ENCODE measurements at regions not wholly inside any gene's neighbourhood (a gene's known extent, or its start where the extent isn't known, plus 50 kb on each side); places are given as distances from the start of the nearest gene placed in this dataset.
A peak's percentile ranks its signal among the peaks of the same experiment; 100 is the strongest.

DNA sequence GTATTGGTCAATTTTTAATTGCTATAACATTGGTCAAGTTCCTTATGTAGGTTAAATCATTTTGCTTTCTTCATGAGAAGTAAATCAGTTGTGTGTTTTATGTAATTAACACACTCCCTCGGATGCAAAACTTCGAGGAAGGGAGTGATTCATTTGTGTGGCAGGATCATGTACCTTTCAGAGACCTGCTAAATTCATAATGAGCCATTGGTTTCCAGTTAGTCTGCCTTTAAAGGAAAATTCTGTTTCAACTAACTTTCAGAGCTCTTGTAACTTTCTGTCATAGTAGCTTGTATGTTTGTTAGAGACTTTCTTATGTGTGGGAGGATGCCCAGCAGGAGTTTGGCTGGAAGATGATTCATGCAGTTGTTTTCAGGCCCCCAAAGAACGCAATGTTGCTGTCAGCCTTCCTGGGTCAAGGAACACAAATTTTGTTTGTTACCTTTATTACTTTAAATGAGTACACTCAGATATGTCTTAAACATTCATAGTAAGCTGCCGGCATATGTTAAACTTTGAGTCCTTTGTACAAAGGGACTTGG is 72.1 kb downstream of the GPR101 start (continued):
- no peak for TF ChIP-seq SMAD9 (CRISPR knock-in tag; IDR thresholded peaks at IDR 0.05)
- TF ChIP-seq EP300 (IDR thresholded peaks at IDR 0.05; ENCODE audit: low read depth in 2 of 2, low read length in 2 of 2), result no peak
- TF ChIP-seq EP300 (CRISPR knock-in tag; IDR thresholded peaks at IDR 0.05; ENCODE audit: borderline replicate concordance), result no peak
- no peak for TF ChIP-seq ADNP (CRISPR knock-in tag; IDR thresholded peaks at IDR 0.05)

DNA sequence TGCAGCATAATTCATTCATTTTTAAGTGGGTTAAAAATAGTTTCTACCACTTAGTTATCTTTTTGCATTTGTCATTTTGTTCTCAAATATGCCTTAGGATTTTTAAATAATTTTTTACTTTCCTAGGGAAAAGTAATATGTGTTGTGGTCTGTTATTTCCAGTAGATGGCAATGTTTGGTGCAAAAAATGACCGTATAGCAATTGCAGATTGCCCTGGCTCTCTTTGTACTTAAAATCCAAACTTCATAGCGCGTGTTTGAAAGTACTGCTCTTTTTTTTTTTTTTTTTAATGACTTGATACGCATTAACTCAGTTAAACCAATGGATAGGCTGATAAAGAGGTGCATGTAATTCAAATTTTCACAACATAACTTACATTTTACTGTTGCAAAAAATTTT is 74.4 kb upstream of the RBMX start:
- no peak overlapping the region for H2AFZ ChIP-seq (ENCODE audit: low read length)
- H3K36me3 ChIP-seq (replicated peaks in 1 of 2; ENCODE audit: control insufficient read depth in 1 of 2, insufficient read depth in 2 of 2, low read length in 2 of 2), result no peaks in the 10 kb centered on the region
- no peak overlapping the region for H3K4me3 ChIP-seq (replicated peaks in 1 of 3; ENCODE audit: insufficient read depth in 1 of 3, low read depth in 2 of 3, low read length in 3 of 3)
- peak; percentile 6 for DNase-seq (ENCODE audit: low spot score)
- CTCF ChIA-PET (ENCODE audit: low intra/inter-chr PET ratio, low total read pairs), result interaction anchor here (2.0 to 2.7 kb wide), 2 partner anchors 98 to 239 kb away, joined by 9 to 30 read pairs; no protein-coding TSS in a partner anchor
- no peaks in the 10 kb centered on the region for H3K4me1 ChIP-seq (ENCODE audit: insufficient read depth, low read length)
- in situ Hi-C loops (cut with HindIII; ENCODE audit: extremely low pct_ligation_motif_present, low pct_unique_long_range_greater_than_20kb), result loop anchor here (5.0 to 10.0 kb wide), 2 partner anchors 97 to 240 kb away; no protein-coding TSS in a partner anchor
- H3K9ac ChIP-seq (ENCODE audit: insufficient read depth, low read depth, low read length), result no peak overlapping the region
- no peaks in the 10 kb centered on the region for H3K9me3 ChIP-seq (ENCODE audit: low read length)
- H3K79me2 ChIP-seq (ENCODE audit: insufficient read depth, low read length), result no peaks in the 10 kb centered on the region
- intact Hi-C loops (cut with micrococcal nuclease; ENCODE audit: unreplicated experiment), result loop anchor here (1.0 to 5.0 kb wide), 3 partner anchors 82 to 240 kb away; no protein-coding TSS in a partner anchor
- FAIRE-seq, result no peak
- BruUV-seq (replicated peaks), result no TSS peak
- POLR2A ChIA-PET, result no interaction called here
- 12% methylated on average over 4 of the region's 4 CpGs for WGBS (ENCODE audit: low lambda C conversion rate)
- H3K27ac ChIP-seq (ENCODE audit: extremely low read length, insufficient read depth, low read length), result no peak overlapping the region
- no peaks in the 10 kb centered on the region for H3K27me3 ChIP-seq (ENCODE audit: control insufficient read depth in 1 of 2, insufficient read depth in 2 of 2, low read length in 2 of 2)
- no peaks in the 10 kb centered on the region for H4K20me1 ChIP-seq (ENCODE audit: insufficient read depth, low read length)
- no peak for ATAC-seq
- TF ChIP-seq RBAK (CRISPR knock-in tag; IDR thresholded peaks at IDR 0.05), result no peak
- TF ChIP-seq, protein P1, sequence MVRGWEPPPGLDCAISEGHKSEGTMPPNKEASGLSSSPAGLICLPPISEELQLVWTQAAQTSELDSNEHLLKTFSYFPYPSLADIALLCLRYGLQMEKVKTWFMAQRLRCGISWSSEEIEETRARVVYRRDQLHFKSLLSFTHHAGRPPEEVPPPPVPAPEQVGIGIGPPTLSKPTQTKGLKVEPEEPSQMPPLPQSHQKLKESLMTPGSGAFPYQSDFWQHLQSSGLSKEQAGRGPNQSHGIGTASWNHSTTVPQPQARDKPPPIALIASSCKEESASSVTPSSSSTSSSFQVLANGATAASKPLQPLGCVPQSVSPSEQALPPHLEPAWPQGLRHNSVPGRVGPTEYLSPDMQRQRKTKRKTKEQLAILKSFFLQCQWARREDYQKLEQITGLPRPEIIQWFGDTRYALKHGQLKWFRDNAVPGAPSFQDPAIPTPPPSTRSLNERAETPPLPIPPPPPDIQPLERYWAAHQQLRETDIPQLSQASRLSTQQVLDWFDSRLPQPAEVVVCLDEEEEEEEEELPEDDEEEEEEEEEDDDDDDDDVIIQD (CRISPR knock-in tag; IDR thresholded peaks at IDR 0.05; ENCODE audit: low read depth), result no peak
- TF ChIP-seq, protein P2, sequence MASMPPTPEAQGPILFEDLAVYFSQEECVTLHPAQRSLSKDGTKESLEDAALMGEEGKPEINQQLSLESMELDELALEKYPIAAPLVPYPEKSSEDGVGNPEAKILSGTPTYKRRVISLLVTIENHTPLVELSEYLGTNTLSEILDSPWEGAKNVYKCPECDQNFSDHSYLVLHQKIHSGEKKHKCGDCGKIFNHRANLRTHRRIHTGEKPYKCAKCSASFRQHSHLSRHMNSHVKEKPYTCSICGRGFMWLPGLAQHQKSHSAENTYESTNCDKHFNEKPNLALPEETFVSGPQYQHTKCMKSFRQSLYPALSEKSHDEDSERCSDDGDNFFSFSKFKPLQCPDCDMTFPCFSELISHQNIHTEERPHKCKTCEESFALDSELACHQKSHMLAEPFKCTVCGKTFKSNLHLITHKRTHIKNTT (CRISPR knock-in tag; IDR thresholded peaks at IDR 0.05), result no peak
- TF ChIP-seq ZNF350 (CRISPR knock-in tag; IDR thresholded peaks at IDR 0.05; ENCODE audit: borderline replicate concordance, low read depth), result no peak
- TF ChIP-seq, protein P3, sequence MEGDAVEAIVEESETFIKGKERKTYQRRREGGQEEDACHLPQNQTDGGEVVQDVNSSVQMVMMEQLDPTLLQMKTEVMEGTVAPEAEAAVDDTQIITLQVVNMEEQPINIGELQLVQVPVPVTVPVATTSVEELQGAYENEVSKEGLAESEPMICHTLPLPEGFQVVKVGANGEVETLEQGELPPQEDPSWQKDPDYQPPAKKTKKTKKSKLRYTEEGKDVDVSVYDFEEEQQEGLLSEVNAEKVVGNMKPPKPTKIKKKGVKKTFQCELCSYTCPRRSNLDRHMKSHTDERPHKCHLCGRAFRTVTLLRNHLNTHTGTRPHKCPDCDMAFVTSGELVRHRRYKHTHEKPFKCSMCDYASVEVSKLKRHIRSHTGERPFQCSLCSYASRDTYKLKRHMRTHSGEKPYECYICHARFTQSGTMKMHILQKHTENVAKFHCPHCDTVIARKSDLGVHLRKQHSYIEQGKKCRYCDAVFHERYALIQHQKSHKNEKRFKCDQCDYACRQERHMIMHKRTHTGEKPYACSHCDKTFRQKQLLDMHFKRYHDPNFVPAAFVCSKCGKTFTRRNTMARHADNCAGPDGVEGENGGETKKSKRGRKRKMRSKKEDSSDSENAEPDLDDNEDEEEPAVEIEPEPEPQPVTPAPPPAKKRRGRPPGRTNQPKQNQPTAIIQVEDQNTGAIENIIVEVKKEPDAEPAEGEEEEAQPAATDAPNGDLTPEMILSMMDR (CRISPR knock-in tag; IDR thresholded peaks at IDR 0.05), result peak; percentile 37; the same call in 1 of the 2 replicates
- peak; percentile 35 for TF ChIP-seq STAG1 (CRISPR knock-in tag; IDR thresholded peaks at IDR 0.05)
- TF ChIP-seq CREM (IDR thresholded peaks at IDR 0.05), result no peak
- TF ChIP-seq CREM (CRISPR knock-in tag; IDR thresholded peaks at IDR 0.05), result no peak
- TF ChIP-seq, protein P4, sequence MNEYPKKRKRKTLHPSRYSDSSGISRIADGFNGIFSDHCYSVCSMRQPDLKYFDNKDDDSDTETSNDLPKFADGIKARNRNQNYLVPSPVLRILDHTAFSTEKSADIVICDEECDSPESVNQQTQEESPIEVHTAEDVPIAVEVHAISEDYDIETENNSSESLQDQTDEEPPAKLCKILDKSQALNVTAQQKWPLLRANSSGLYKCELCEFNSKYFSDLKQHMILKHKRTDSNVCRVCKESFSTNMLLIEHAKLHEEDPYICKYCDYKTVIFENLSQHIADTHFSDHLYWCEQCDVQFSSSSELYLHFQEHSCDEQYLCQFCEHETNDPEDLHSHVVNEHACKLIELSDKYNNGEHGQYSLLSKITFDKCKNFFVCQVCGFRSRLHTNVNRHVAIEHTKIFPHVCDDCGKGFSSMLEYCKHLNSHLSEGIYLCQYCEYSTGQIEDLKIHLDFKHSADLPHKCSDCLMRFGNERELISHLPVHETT (CRISPR knock-in tag; conservative IDR thresholded peaks at IDR 0.05), result no peak
- TF ChIP-seq SMC3 (IDR thresholded peaks at IDR 0.05; ENCODE audit: low read length), result peak; percentile 24; the same call in 1 of the 2 replicates
- no peak for TF ChIP-seq ZNF260 (CRISPR knock-in tag; IDR thresholded peaks at IDR 0.05; ENCODE audit: borderline replicate concordance, low read depth)
- H3K4me2 ChIP-seq (ENCODE audit: low read depth, low read length), result no peak overlapping the region
